ENCODE measurements at regions not wholly inside any gene's neighbourhood (a gene's known extent, or its start where the extent isn't known, plus 50 kb on each side); places are given as distances from the start of the nearest gene placed in this dataset.

- WGBS, 2 donors, result 61 to 63% methylated on average over 2 of the region's 2 CpGs
- intact Hi-C loops (cut with DNase I), result no loop called here
Measured at GRCh38 chr9:24413651-24414050, 132.0 kb downstream of the IZUMO3 start.

DNA sequence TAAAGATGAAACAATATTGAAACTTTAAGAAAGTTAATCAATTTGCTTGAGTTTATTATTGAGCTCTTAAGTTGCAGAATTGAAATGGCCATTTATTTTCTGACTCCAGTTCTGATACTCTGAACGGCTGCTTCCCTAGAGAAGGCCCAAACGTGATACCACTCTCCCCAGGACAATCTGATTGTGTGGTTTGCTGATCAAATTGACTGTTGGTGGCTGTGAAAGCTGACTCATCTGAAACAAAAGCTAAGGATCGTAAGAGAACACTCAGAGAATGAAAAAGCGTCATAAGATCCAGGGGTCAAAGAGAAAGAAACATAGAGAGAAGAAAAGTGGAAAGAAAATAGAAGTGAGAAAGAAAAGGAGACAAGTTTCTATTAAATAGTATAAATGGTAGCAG, 147.2 kb downstream of the IZUMO3 start:
- TF ChIP-seq, protein P1, sequence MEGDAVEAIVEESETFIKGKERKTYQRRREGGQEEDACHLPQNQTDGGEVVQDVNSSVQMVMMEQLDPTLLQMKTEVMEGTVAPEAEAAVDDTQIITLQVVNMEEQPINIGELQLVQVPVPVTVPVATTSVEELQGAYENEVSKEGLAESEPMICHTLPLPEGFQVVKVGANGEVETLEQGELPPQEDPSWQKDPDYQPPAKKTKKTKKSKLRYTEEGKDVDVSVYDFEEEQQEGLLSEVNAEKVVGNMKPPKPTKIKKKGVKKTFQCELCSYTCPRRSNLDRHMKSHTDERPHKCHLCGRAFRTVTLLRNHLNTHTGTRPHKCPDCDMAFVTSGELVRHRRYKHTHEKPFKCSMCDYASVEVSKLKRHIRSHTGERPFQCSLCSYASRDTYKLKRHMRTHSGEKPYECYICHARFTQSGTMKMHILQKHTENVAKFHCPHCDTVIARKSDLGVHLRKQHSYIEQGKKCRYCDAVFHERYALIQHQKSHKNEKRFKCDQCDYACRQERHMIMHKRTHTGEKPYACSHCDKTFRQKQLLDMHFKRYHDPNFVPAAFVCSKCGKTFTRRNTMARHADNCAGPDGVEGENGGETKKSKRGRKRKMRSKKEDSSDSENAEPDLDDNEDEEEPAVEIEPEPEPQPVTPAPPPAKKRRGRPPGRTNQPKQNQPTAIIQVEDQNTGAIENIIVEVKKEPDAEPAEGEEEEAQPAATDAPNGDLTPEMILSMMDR (IDR thresholded peaks at IDR 0.05), result no peak
- no peak for TF ChIP-seq POLR2A (IDR thresholded peaks at IDR 0.05)
- TF ChIP-seq EP300 (IDR thresholded peaks at IDR 0.05), result no peak
- H3K36me3 ChIP-seq, result no peaks in the 10 kb centered on the region
- DNase-seq, result no peak
- intact Hi-C loops (cut with DNase I), result no loop called here
- WGBS, 2 donors, result 54 to 63% methylated on average over 4 of the region's 4 CpGs
- H3K27me3 ChIP-seq, result no peaks in the 10 kb centered on the region
- H3K9me3 ChIP-seq, result peaks cover 0 to 2% (median 0%) of the 10 kb centered on the region in 4 donors
- H3K4me3 ChIP-seq, result no peak overlapping the region
- H3K4me1 ChIP-seq, result no peaks in the 10 kb centered on the region
- H3K27ac ChIP-seq, result no peak overlapping the region

More at GRCh38 chr9:24413651-24414050, 132.0 kb downstream of the IZUMO3 start:
- Histone ChIP-seq H3K9me3 (no peaks in the 10 kb centered on the region), H3K27ac (no peak overlapping the region), H3K27me3 (no peaks in the 10 kb centered on the region), H3K4me3 (no peak overlapping the region), H3K36me3 (no peaks in the 10 kb centered on the region), H3K4me1 (no peaks in the 10 kb centered on the region)
- no peak for DNase-seq
- TF ChIP-seq EP300 (IDR thresholded peaks at IDR 0.05) (no peak), POLR2AphosphoS5 (IDR thresholded peaks at IDR 0.05) (no peak), POLR2A (IDR thresholded peaks at IDR 0.05) (no peak)
- TF ChIP-seq, protein P1 (IDR thresholded peaks at IDR 0.05), result no peak

DNA sequence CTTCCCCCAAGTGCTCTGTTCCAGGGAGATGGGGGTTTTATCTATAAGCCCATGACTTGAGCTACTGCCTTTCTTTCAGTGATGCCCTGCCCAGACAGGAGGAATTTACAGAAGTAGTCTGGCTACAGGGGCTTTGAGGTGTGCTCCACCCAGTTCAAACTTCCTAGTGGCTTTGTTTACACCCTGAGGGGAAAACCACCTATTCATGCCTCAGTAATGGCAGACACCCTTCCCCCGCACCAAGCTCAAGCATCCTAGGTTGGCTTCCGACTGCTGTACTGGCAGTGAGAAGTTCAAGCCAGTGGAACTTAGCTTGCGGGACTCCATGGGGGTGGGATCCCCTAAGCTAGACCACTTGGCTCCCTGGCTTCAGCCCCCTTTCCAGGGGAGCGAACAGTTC, 154.6 kb downstream of the IZUMO3 start:
- H3K36me3 ChIP-seq, result no peaks in the 10 kb centered on the region
- H3K4me1 ChIP-seq, result no peaks in the 10 kb centered on the region
- no peak overlapping the region for H3K4me3 ChIP-seq
- H3K27ac ChIP-seq, result no peak overlapping the region
- no peaks in the 10 kb centered on the region for H3K27me3 ChIP-seq
- TF ChIP-seq EP300 (IDR thresholded peaks at IDR 0.05) (no peak), POLR2AphosphoS5 (IDR thresholded peaks at IDR 0.05) (no peak), POLR2A (IDR thresholded peaks at IDR 0.05) (no peak)
- TF ChIP-seq, protein P1 (IDR thresholded peaks at IDR 0.05), result no peak
- no peak for DNase-seq
- WGBS, 2 donors, result 91 to 94% methylated on average over 4 of the region's 4 CpGs
- H3K9me3 ChIP-seq, result peaks cover 0 to 2% (median 0%) of the 10 kb centered on the region in 4 donors
- intact Hi-C loops (cut with DNase I), result no loop called here

DNA sequence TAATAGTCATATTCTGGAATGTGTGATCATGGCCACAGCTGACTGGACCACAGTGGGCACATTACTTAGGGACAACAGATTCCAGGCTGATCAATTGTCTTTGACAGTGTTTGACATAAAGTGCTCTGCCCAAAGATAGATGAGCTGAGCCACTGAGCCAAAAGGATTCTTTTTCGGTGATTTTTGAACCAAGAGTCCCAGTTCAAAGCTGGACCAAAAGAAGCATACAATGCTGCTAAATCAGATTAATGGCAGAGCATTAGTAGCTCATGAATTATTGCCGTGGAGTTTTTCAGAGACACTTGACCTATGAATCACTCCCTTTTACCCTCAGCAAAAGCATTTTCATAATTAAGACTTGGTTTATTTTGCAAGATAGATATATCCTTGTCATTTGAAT, 160.6 kb downstream of the IZUMO3 start:
- TF ChIP-seq, protein P1 (IDR thresholded peaks at IDR 0.05), result no peak
- TF ChIP-seq POLR2AphosphoS5 (IDR thresholded peaks at IDR 0.05) (no peak), EP300 (IDR thresholded peaks at IDR 0.05) (no peak), POLR2A (IDR thresholded peaks at IDR 0.05) (no peak)
- Histone ChIP-seq H3K36me3 (no peaks in the 10 kb centered on the region), H3K27ac (no peak overlapping the region), H3K4me1 (no peaks in the 10 kb centered on the region), H3K9me3 (peaks cover 0 to 4% (median under 1%) of the 10 kb centered on the region in 4 donors), H3K27me3 (no peaks in the 10 kb centered on the region), H3K4me3 (no peak overlapping the region)
- 91 to 93% methylated on average over 2 of the region's 2 CpGs for whole genome bisulfite sequencing, 2 donors
- DNase-seq, result no peak
- intact Hi-C loops (cut with DNase I), result no loop called here

DNA sequence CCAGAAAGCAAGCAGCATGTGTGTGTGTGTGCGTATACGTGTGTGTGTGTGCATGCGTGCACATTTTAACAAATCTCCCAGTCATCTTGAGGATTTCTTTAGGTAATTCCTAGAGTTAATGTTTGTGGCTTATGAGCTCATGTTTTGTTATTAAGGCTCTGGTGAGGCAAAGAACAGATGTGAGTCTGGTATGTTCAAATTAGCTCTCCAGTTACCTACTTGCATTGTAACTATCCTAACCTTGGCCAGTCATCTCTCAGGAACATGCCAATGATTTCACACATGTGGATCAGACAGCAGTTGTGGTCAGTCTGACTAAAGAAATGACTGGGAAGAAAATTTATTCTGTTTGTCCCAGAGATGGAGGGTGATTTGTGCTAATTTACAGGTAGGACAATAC, 163.1 kb downstream of the IZUMO3 start:
- no peaks in the 10 kb centered on the region for H3K4me1 ChIP-seq
- no peaks in the 10 kb centered on the region for H3K27me3 ChIP-seq
- no peak overlapping the region for H3K4me3 ChIP-seq
- TF ChIP-seq POLR2AphosphoS5 (IDR thresholded peaks at IDR 0.05), result no peak
- no peak for TF ChIP-seq EP300 (IDR thresholded peaks at IDR 0.05)
- TF ChIP-seq, protein P1 (IDR thresholded peaks at IDR 0.05), result no peak
- TF ChIP-seq POLR2A (IDR thresholded peaks at IDR 0.05), result no peak
- intact Hi-C loops (cut with DNase I), result no loop called here
- H3K9me3 ChIP-seq, result peaks cover 0 to 4% (median 0%) of the 10 kb centered on the region in 4 donors
- H3K27ac ChIP-seq, result no peak overlapping the region
- no peak for DNase-seq
- 96 to 98% methylated on average over 3 of the region's 3 CpGs for WGBS, 2 donors
- no peaks in the 10 kb centered on the region for H3K36me3 ChIP-seq

Measured in sigmoid colon (tissue), 6 donors.